Parathyroid adenoma (tissue), 2 donors: ENCODE measurements at regions not wholly inside any gene's neighbourhood (a gene's known extent, or its start where the extent isn't known, plus 50 kb on each side); places are given as distances from the start of the nearest gene placed in this dataset.

Experiments
- H2AFZ ChIP-seq: fragments of 300-600 bp; sonication (generic); one replicate; pipeline ENCODE4 v1.7.0; 2017; ENCODE audit warnings: antibody characterized with exemption, mild to moderate bottlenecking
- H3K27ac ChIP-seq: fragments of 300-600 bp; sonication (generic); one replicate; pipeline ENCODE4 v1.7.0; 2017
- H3K27me3 ChIP-seq: fragments of 300-600 bp; sonication (generic); one replicate; pipeline ENCODE4 v1.7.0; 2017; ENCODE audit warnings: low read length; ENCODE audit not compliant: control insufficient read depth, insufficient read depth
- H3K36me3 ChIP-seq: fragments of 300-600 bp; sonication (generic); one replicate; pipeline ENCODE4 v1.7.0; 2017; ENCODE audit warnings: low read length; ENCODE audit not compliant: control insufficient read depth, insufficient read depth
- H3K4me1 ChIP-seq: fragments of 300-600 bp; sonication (generic); one replicate; pipeline ENCODE4 v1.7.0; 2017; ENCODE audit warnings: control low read depth
- H3K4me2 ChIP-seq: fragments of 300-600 bp; sonication (generic); one replicate; pipeline ENCODE4 v1.7.0; 2017; ENCODE audit warnings: low read length
- H3K4me3 ChIP-seq: fragments of 300-600 bp; sonication (generic); one replicate; pipeline ENCODE4 v1.7.0; 2017; ENCODE audit warnings: low read depth, low read length
- H3K79me2 ChIP-seq: fragments of 300-600 bp; sonication (generic); one replicate; pipeline ENCODE4 v1.7.0; 2017; ENCODE audit warnings: control low read depth
- H3K9ac ChIP-seq: fragments of 300-600 bp; sonication (generic); one replicate; pipeline ENCODE4 v1.7.0; 2017; ENCODE audit warnings: mild to moderate bottlenecking
- H3K9me3 ChIP-seq: fragments of 300-600 bp; sonication (generic); one replicate; pipeline ENCODE4 v1.7.0; 2017; ENCODE audit warnings: low read length; ENCODE audit not compliant: control insufficient read depth
- TF ChIP-seq, protein P1 (sequence below): fragments of 300-600 bp; sonication (generic); IDR thresholded peaks from one replicate; pipeline ENCODE4 v1.7.0; 2017; ENCODE audit warnings: antibody characterized with exemption, mild to moderate bottlenecking
- donor health status: primary hyperparathyroidism.

- no peaks in the 10 kb centered on the region for H3K4me1 ChIP-seq
- H3K9ac ChIP-seq: no peak overlapping the region
- TF ChIP-seq, protein P1, sequence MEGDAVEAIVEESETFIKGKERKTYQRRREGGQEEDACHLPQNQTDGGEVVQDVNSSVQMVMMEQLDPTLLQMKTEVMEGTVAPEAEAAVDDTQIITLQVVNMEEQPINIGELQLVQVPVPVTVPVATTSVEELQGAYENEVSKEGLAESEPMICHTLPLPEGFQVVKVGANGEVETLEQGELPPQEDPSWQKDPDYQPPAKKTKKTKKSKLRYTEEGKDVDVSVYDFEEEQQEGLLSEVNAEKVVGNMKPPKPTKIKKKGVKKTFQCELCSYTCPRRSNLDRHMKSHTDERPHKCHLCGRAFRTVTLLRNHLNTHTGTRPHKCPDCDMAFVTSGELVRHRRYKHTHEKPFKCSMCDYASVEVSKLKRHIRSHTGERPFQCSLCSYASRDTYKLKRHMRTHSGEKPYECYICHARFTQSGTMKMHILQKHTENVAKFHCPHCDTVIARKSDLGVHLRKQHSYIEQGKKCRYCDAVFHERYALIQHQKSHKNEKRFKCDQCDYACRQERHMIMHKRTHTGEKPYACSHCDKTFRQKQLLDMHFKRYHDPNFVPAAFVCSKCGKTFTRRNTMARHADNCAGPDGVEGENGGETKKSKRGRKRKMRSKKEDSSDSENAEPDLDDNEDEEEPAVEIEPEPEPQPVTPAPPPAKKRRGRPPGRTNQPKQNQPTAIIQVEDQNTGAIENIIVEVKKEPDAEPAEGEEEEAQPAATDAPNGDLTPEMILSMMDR: no peak
- no peak overlapping the region for H3K4me3 ChIP-seq
- no peak overlapping the region for H3K27ac ChIP-seq
- no peak overlapping the region for H3K4me2 ChIP-seq
- no peaks in the 10 kb centered on the region for H3K9me3 ChIP-seq
- no peaks in the 10 kb centered on the region for H3K27me3 ChIP-seq
- H3K36me3 ChIP-seq: no peaks in the 10 kb centered on the region
- no peak overlapping the region for H2AFZ ChIP-seq
- H3K79me2 ChIP-seq: no peaks in the 10 kb centered on the region
These were observed 252.3 kb upstream of the LRTM1 start for GRCh38 chr3:55180161-55180560.

DNA sequence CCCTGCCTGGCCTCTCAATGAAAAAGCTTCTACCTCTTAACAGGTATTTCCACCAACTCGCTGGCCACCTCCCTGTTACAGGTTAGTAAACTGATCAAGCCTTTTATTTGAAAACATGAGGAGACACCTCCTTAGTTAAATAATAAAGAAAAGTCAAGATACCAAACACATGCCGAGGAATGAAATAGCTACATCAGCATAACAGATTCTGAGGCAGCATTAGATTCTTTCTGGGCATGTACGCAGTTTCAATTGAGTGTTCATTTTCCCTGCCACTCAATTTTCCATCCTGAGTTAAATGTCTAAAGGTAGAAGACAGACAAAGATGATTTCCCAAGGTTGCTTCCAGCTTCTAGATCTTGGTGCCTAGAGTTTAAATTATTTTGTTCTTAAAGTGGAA is 250.5 kb upstream of the LRTM1 start:
- no peaks in the 10 kb centered on the region for H3K36me3 ChIP-seq
- TF ChIP-seq, protein P1: no peak
- H3K27me3 ChIP-seq: no peaks in the 10 kb centered on the region
- H3K4me3 ChIP-seq: no peak overlapping the region
- no peaks in the 10 kb centered on the region for H3K79me2 ChIP-seq
- H3K4me2 ChIP-seq: no peak overlapping the region
- no peaks in the 10 kb centered on the region for H3K4me1 ChIP-seq
- no peak overlapping the region for H3K9ac ChIP-seq
- H2AFZ ChIP-seq: no peak overlapping the region
- no peak overlapping the region for H3K27ac ChIP-seq
- no peaks in the 10 kb centered on the region for H3K9me3 ChIP-seq

- H3K79me2 ChIP-seq: no peaks in the 10 kb centered on the region
- H3K36me3 ChIP-seq: no peaks in the 10 kb centered on the region
- H3K27me3 ChIP-seq: no peaks in the 10 kb centered on the region
- no peak overlapping the region for H3K27ac ChIP-seq
- no peaks in the 10 kb centered on the region for H3K9me3 ChIP-seq
- H3K4me1 ChIP-seq: no peaks in the 10 kb centered on the region
- TF ChIP-seq, protein P1: no peak
- no peak overlapping the region for H3K4me2 ChIP-seq
- H2AFZ ChIP-seq: no peak overlapping the region
- H3K9ac ChIP-seq: no peak overlapping the region
- no peak overlapping the region for H3K4me3 ChIP-seq
These were observed 249.9 kb upstream of the LRTM1 start for GRCh38 chr3:55177749-55178148.

GRCh38 chr3:55175423-55175822 is 247.6 kb upstream of the LRTM1 start:
- Histone ChIP-seq H3K27me3 (no peaks in the 10 kb centered on the region), H3K9ac (no peak overlapping the region), H3K79me2 (no peaks in the 10 kb centered on the region), H2AFZ (no peak overlapping the region), H3K4me3 (no peak overlapping the region), H3K4me1 (no peaks in the 10 kb centered on the region), H3K27ac (no peak overlapping the region), H3K36me3 (no peaks in the 10 kb centered on the region), H3K4me2 (no peak overlapping the region), H3K9me3 (no peaks in the 10 kb centered on the region)
- TF ChIP-seq, protein P1: no peak

GRCh38 chr3:55174747-55175146 is 246.9 kb upstream of the LRTM1 start:
- Histone ChIP-seq H3K9me3 (no peaks in the 10 kb centered on the region), H2AFZ (no peak overlapping the region), H3K27ac (no peak overlapping the region), H3K27me3 (no peaks in the 10 kb centered on the region), H3K4me1 (no peaks in the 10 kb centered on the region), H3K79me2 (no peaks in the 10 kb centered on the region), H3K9ac (no peak overlapping the region), H3K36me3 (no peaks in the 10 kb centered on the region), H3K4me3 (no peak overlapping the region), H3K4me2 (no peak overlapping the region)
- TF ChIP-seq, protein P1: no peak
